ENCODE measurements at regions not wholly inside any gene's neighbourhood (a gene's known extent, or its start where the extent isn't known, plus 50 kb on each side); places are given as distances from the start of the nearest gene placed in this dataset.

- DNase-seq (ENCODE audit: low read depth in 2 of 2), result no peak
These were observed 181.2 kb upstream of the RAB4A start for GRCh38 chr1:229089586-229090208.

- no peak for DNase-seq (ENCODE audit: low read depth in 2 of 2)
These were observed 179.2 kb upstream of the RAB4A start for GRCh38 chr1:229091721-229092136.

GRCh38 chr1:229092377-229093237 is 178.3 kb upstream of the RAB4A start:
- no peak for DNase-seq (ENCODE audit: low read depth in 2 of 2)

GRCh38 chr1:229093238-229093540 is 177.7 kb upstream of the RAB4A start:
- DNase-seq (ENCODE audit: low read depth in 2 of 2), result no peak

- DNase-seq (ENCODE audit: low read depth in 2 of 2), result no peak
These were observed 177.1 kb upstream of the RAB4A start for GRCh38 chr1:229093609-229094336.

DNA sequence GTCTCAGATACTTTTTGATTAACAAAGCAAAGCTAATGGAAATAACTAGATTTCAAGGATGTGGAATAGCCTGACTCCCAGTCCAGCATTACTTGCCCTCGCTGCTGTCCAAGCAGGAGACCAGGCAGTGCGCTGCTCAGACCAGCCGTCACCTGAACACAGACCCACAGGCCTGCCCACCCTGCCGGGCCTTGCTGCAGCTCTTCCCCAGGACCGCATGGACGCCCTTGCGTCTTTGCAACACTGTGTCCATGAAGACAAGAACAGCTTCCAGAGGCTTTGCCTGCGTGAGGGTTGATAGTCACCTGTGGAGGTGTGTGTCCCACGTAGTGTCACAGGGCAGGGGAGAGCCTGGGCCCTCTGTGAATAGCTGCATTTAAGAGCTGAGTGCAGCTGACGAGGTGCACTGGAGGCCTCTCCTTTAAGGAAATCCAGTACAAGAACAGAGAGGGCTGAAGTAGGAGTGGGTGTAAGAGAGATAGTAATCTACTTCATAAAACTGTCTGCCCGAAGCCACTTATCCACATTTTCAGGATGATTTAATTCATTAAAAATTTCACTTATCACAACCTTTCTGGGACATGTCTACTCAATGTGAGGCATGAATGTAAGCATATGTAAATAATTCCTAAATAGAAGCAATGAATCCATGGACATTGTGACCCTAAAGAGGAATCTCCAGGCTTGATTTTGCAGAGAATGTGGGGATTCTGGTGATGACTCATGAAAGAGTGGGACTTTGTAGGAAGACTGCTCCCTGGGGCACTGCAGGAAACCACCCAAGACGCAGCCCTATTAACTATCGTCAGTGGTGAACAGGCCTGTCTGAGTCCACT is 176.2 kb upstream of the RAB4A start:
- DNase-seq (ENCODE audit: low read depth in 2 of 2), result peak; percentile 83 to 84

- no peak for DNase-seq (ENCODE audit: low read depth in 2 of 2)
These were observed 175.6 kb upstream of the RAB4A start for GRCh38 chr1:229095325-229095724.

- no peak for DNase-seq (ENCODE audit: low read depth in 2 of 2)
These were observed 173.6 kb upstream of the RAB4A start for GRCh38 chr1:229097356-229097755.

- DNase-seq (ENCODE audit: low read depth in 2 of 2), result no peak
These were observed 172.6 kb upstream of the RAB4A start for GRCh38 chr1:229098361-229098760.

GRCh38 chr1:229098903-229099578 is 171.9 kb upstream of the RAB4A start:
- no peak for DNase-seq (ENCODE audit: low read depth in 2 of 2)

DNA sequence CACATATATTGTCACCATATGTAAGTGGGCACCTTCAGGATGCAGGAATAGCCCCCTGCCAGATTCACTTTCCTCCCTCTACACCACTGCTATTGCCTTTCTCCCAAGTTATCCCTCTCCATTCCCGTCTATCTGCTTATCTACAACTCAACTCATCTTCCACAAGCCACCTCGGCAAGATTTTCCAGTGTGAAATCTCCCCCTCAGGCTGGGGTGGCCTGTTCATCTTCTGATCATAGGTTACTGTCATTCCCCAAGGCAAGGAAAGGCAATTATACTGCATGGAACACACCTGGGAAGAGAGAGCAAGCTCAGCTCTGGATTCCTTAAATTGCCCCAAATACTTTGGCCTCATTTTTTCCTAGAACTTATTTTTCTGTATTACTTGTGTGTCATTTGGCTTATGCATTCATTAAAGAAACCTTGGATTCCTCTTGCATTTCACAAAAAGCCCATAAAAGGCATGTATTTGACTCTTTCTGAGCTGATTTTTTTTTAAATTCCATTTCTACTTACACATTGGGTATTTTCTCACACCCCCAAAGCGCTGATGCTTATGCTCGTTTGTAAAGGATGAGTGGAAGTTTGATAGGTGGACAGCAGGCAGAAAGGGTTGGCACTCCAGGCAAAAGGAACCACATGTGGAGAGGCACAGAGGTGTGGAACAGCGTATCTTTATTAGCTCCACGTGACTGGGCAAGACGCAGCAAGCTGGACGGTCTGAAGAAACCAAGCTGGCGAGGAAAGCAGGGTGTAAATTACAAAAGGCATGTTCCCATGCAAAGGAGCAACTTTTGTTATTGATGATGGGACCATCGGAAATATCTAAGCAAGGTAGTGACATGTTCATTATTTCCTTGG is 169.7 kb upstream of the RAB4A start:
- DNase-seq (ENCODE audit: low read depth in 2 of 2), result no peak

GRCh38 chr1:229102741-229103391 is 168.0 kb upstream of the RAB4A start:
- peak; percentile 44 to 53 for DNase-seq (ENCODE audit: low read depth in 2 of 2)

DNA sequence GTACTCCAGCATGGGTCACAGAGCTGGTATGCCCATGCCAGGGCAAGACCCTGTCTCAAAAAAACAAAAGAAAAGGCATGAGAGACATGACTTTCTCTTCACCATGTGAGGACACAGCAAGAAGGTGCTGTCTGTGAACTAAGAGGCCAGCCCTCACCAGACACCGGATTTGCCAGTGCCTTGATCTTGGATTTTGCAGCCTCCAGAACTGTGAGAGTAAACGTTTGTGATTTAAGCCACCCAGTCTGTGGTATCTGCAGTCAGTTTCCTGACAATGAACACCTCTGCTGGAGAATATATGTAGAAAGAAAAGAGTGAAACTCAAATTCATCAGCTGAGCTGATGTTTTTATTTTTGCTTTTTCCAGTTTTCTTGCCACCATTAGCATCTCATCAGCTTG is 166.3 kb upstream of the RAB4A start:
- DNase-seq (ENCODE audit: low read depth in 2 of 2), result no peak

- no peak for DNase-seq (ENCODE audit: low read depth in 2 of 2)
These were observed 165.8 kb upstream of the RAB4A start for GRCh38 chr1:229105109-229105508.

- no peak for DNase-seq (ENCODE audit: low read depth in 2 of 2)
These were observed 164.9 kb upstream of the RAB4A start for GRCh38 chr1:229105822-229106525.

DNA sequence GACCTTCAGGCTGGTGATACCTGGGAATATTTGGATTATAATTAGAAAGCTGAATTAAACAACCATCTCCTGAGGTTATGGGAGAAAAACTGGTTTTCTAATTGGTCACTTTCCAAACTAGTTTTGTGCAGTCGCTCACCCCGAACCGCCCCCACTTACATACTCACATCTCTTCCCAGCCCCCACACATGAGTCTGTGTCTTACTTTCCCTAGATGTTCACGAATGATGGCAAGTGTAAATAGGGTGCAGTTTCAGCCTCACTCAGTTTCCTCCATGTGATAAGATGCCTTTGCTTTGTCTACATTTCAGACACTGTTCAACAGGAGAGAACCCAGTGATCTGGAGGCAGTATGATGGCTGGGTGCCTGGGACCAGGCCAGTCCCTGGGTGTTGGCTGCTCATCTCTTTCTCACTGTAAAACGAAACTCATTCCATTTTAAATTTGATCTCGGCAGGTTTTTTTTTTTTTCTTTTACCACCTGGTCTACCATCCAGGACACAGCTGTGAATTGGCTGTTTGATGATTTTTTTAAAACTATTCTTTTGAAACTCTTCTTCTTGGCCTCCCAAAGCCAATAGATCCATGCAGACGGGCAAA is 164.3 kb upstream of the RAB4A start:
- DNase-seq (ENCODE audit: low read depth in 2 of 2), result no peak

DNA sequence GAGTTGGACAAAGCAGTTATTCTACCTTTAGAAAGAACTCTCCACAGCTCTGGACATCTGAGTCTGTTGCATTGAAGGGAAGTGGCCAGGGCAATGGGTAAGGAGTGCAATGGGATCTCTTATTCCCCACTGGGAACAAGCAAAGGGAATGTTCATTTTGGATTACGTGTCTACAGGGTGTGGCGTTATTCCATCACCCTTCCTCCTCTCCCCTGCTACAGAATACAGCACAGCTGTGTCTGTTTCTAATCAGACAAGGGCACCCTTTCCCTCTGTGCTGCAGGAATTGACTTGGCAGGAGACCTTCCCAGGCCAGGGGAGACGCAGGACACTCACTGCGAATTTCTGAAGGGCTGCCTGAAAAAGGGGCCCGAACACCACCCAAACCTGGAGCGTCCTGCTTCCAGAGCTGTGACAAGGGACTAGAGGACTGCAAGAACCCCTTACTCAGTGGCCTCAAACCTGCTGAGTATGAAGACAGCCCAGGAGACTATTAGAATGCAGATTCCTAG is 163.6 kb upstream of the RAB4A start:
- no peak for DNase-seq (ENCODE audit: low read depth in 2 of 2)

DNA sequence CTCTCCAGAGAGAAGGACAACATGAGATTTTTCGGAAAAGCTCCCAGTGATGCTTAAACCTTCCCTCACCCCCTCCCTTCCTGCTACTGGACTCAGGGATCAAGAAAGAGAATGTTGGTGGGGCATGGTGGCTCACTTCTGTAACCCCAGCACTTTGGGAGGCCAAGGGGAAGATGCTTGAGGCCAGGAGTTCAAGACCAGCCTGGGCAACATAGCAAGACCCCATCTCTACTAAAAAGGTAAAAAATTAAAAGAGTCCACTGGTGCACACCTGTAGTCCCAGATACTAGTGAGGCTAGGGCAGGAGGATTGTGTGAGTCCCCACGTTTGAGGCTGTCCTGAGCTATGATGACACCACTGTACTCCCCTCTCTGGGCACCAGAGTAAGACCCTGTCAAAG is 162.9 kb upstream of the RAB4A start:
- no peak for DNase-seq (ENCODE audit: low read depth in 2 of 2)

Data from fibroblast of skin of left quadriceps (primary cell).